Activated CD4-positive, alpha-beta T cell treated with anti-CD3 and anti-CD28 coated beads, Interleukin-2, Interleukin-4, amounts not matched to agents 100 ng/mL and 50 ng/mL, durations not matched to agents 16 hours and 8 hours (primary cell): ENCODE measurements at regions not wholly inside any gene's neighbourhood (a gene's known extent, or its start where the extent isn't known, plus 50 kb on each side); places are given as distances from the start of the nearest gene placed in this dataset.
A peak's percentile ranks its signal among the peaks of the same experiment; 100 is the strongest.
"Not testable (repeated sequence)": the region's sequence is repeated elsewhere in the genome, so short reads cannot be mapped to it uniquely, and the experiment has no call there.

Experiments
- DNase-seq: peaks from one replicate; pipeline ENCODE4 v3.0.0-alpha.2; 2020; ENCODE audit warnings: low spot score

- DNase-seq = no peak
These were observed 377.5 kb downstream of the HLX start for GRCh38 chr1:221256773-221257172.

- not testable (repeated sequence) for DNase-seq
These were observed 378.3 kb downstream of the HLX start for GRCh38 chr1:221257548-221257947.

GRCh38 chr1:221262677-221263076 lies 383.4 kb downstream of the HLX start:
- DNase-seq = not testable (repeated sequence)

- peak; percentile 52 for DNase-seq
These were observed 384.9 kb downstream of the HLX start for GRCh38 chr1:221263831-221264767.

GRCh38 chr1:221264848-221265247 lies 385.6 kb downstream of the HLX start:
- no peak for DNase-seq

- DNase-seq = no peak
These were observed 389.1 kb downstream of the HLX start for GRCh38 chr1:221268295-221268694.

GRCh38 chr1:221271701-221272100 lies 392.5 kb downstream of the HLX start:
- DNase-seq = no peak

GRCh38 chr1:221272940-221273339 lies 393.7 kb downstream of the HLX start:
- DNase-seq = no peak

- no peak for DNase-seq
These were observed 395.1 kb downstream of the HLX start for GRCh38 chr1:221274373-221274772.

- no peak for DNase-seq
These were observed 397.7 kb downstream of the HLX start for GRCh38 chr1:221276896-221277409.

- no peak for DNase-seq
These were observed 399.9 kb downstream of the HLX start for GRCh38 chr1:221279146-221279545.

GRCh38 chr1:221283532-221283931 lies 404.3 kb downstream of the HLX start:
- DNase-seq = no peak

GRCh38 chr1:221284028-221284427 lies 404.8 kb downstream of the HLX start:
- DNase-seq = no peak

GRCh38 chr1:221284991-221285390 lies 405.7 kb downstream of the HLX start:
- DNase-seq = not testable (repeated sequence)

- DNase-seq = not testable (repeated sequence)
These were observed 406.4 kb downstream of the HLX start for GRCh38 chr1:221285458-221286210.

- no peak for DNase-seq
These were observed 407.2 kb downstream of the HLX start for GRCh38 chr1:221286399-221286798.

GRCh38 chr1:221289103-221289502 lies 409.9 kb downstream of the HLX start:
- no peak for DNase-seq

- no peak for DNase-seq
These were observed 411.4 kb downstream of the HLX start for GRCh38 chr1:221290669-221291068.

GRCh38 chr1:221291113-221291512 lies 411.9 kb downstream of the HLX start:
- DNase-seq = no peak

- DNase-seq = no peak
These were observed 413.4 kb downstream of the HLX start for GRCh38 chr1:221292652-221293051.

GRCh38 chr1:221294242-221294641 lies 415.0 kb downstream of the HLX start:
- no peak for DNase-seq

- no peak for DNase-seq
These were observed 423.1 kb downstream of the HLX start for GRCh38 chr1:221302357-221302756.

- no peak for DNase-seq
These were observed 423.6 kb downstream of the HLX start for GRCh38 chr1:221302810-221303209.
